ENCODE measurements at regions not wholly inside any gene's neighbourhood (a gene's known extent, or its start where the extent isn't known, plus 50 kb on each side); places are given as distances from the start of the nearest gene placed in this dataset.

GRCh38 chr1:105017587-105017986 is 1267.9 kb downstream of the AMY1C start:
- Histone ChIP-seq H3K4me1 (ENCODE audit: insufficient read depth) (no peaks in the 10 kb centered on the region), H3K9me3 (ENCODE audit: low read depth) (no peaks in the 10 kb centered on the region), H3K36me3 (replicated peaks; ENCODE audit: insufficient read depth, low read depth) (no peaks in the 10 kb centered on the region), H4K20me1 (ENCODE audit: insufficient read depth, poor library complexity, severe bottlenecking) (no peaks in the 10 kb centered on the region), H3K27me3 (no peaks in the 10 kb centered on the region), H3K4me2 (no peak overlapping the region), H3K79me2 (no peaks in the 10 kb centered on the region), H3K9me2 (replicated peaks; ENCODE audit: insufficient read depth) (no peaks in the 10 kb centered on the region), H3K4me3 (no peak overlapping the region), H3K27ac (no peak overlapping the region), H2AFZ (no peak overlapping the region)
- TF ChIP-seq EZH2 (IDR thresholded peaks at IDR 0.05; ENCODE audit: borderline replicate concordance) (no peak), EZH2phosphoT487 (IDR thresholded peaks at IDR 0.05; ENCODE audit: low read depth, severe bottlenecking, unreplicated experiment) (no peak), CTCF (IDR thresholded peaks at IDR 0.05; ENCODE audit: poor library complexity) (no peak)
- 61% methylated on average over 7 of the region's 7 CpGs for WGBS (ENCODE audit: low lambda C conversion rate, missing lambda C conversion rate)
- no peak for DNase-seq (ENCODE audit: low spot score)

- no peak overlapping the region for H2AFZ ChIP-seq
- no peak overlapping the region for H3K27ac ChIP-seq
- H3K79me2 ChIP-seq, result no peaks in the 10 kb centered on the region
- TF ChIP-seq EZH2 (IDR thresholded peaks at IDR 0.05; ENCODE audit: borderline replicate concordance) (no peak), CTCF (IDR thresholded peaks at IDR 0.05; ENCODE audit: poor library complexity) (no peak)
- no peak overlapping the region for H3K4me2 ChIP-seq
- no peaks in the 10 kb centered on the region for H3K4me1 ChIP-seq (ENCODE audit: insufficient read depth)
- H4K20me1 ChIP-seq (ENCODE audit: insufficient read depth, poor library complexity, severe bottlenecking), result no peaks in the 10 kb centered on the region
- DNase-seq (ENCODE audit: low spot score), result no peak
- H3K9me3 ChIP-seq (ENCODE audit: low read depth), result no peaks in the 10 kb centered on the region
- H3K4me3 ChIP-seq, result no peak overlapping the region
- H3K27me3 ChIP-seq, result no peaks in the 10 kb centered on the region
- H3K36me3 ChIP-seq (replicated peaks; ENCODE audit: insufficient read depth, low read depth), result no peaks in the 10 kb centered on the region
- no peaks in the 10 kb centered on the region for H3K9me2 ChIP-seq (replicated peaks; ENCODE audit: insufficient read depth)
These were observed 1274.0 kb downstream of the AMY1C start for GRCh38 chr1:105023719-105024118.

GRCh38 chr1:105027838-105028471 is 1278.3 kb downstream of the AMY1C start:
- TF ChIP-seq EZH2phosphoT487 (IDR thresholded peaks at IDR 0.05; ENCODE audit: low read depth, severe bottlenecking, unreplicated experiment) (no peak), EZH2 (IDR thresholded peaks at IDR 0.05; ENCODE audit: borderline replicate concordance) (no peak), CTCF (IDR thresholded peaks at IDR 0.05; ENCODE audit: poor library complexity) (no peak)

GRCh38 chr1:105072446-105072845 is 1322.7 kb downstream of the AMY1C start:
- Histone ChIP-seq H3K9me2 (replicated peaks; ENCODE audit: insufficient read depth) (no peaks in the 10 kb centered on the region), H3K27ac (no peak overlapping the region), H2AFZ (no peak overlapping the region), H3K4me3 (no peak overlapping the region), H4K20me1 (ENCODE audit: insufficient read depth, poor library complexity, severe bottlenecking) (no peaks in the 10 kb centered on the region), H3K4me2 (no peak overlapping the region), H3K79me2 (no peaks in the 10 kb centered on the region), H3K9me3 (ENCODE audit: low read depth) (no peaks in the 10 kb centered on the region), H3K36me3 (replicated peaks; ENCODE audit: insufficient read depth, low read depth) (no peaks in the 10 kb centered on the region), H3K27me3 (no peaks in the 10 kb centered on the region), H3K4me1 (ENCODE audit: insufficient read depth) (no peaks in the 10 kb centered on the region)
- 86% methylated on average over 3 of the region's 3 CpGs for WGBS (ENCODE audit: low lambda C conversion rate, missing lambda C conversion rate)
- TF ChIP-seq CTCF (IDR thresholded peaks at IDR 0.05; ENCODE audit: poor library complexity) (no peak), EZH2phosphoT487 (IDR thresholded peaks at IDR 0.05; ENCODE audit: low read depth, severe bottlenecking, unreplicated experiment) (no peak), EZH2 (IDR thresholded peaks at IDR 0.05; ENCODE audit: borderline replicate concordance) (no peak)
- DNase-seq (ENCODE audit: low spot score), result no peak

More at GRCh38 chr1:105027838-105028471, 1278.3 kb downstream of the AMY1C start:
- no peaks in the 10 kb centered on the region for H3K27me3 ChIP-seq
- no peaks in the 10 kb centered on the region for H3K9me3 ChIP-seq (ENCODE audit: low read depth)
- no peak overlapping the region for H3K4me2 ChIP-seq
- DNase-seq (ENCODE audit: low spot score), result no peak
- H3K79me2 ChIP-seq, result no peaks in the 10 kb centered on the region
- no peak overlapping the region for H2AFZ ChIP-seq
- H3K9me2 ChIP-seq (replicated peaks; ENCODE audit: insufficient read depth), result no peaks in the 10 kb centered on the region
- no peak overlapping the region for H3K4me3 ChIP-seq
- WGBS (ENCODE audit: low lambda C conversion rate, missing lambda C conversion rate), result 85% methylated on average over 3 of the region's 3 CpGs
- H3K4me1 ChIP-seq (ENCODE audit: insufficient read depth), result no peaks in the 10 kb centered on the region
- H3K27ac ChIP-seq, result no peak overlapping the region
- H3K36me3 ChIP-seq (replicated peaks; ENCODE audit: insufficient read depth, low read depth), result no peaks in the 10 kb centered on the region
- H4K20me1 ChIP-seq (ENCODE audit: insufficient read depth, poor library complexity, severe bottlenecking), result no peaks in the 10 kb centered on the region
